HUES64 (cell line): ENCODE measurements at regions not wholly inside any gene's neighbourhood (a gene's known extent, or its start where the extent isn't known, plus 50 kb on each side); places are given as distances from the start of the nearest gene placed in this dataset.
"Not testable (repeated sequence)": the region's sequence is repeated elsewhere in the genome, so short reads cannot be mapped to it uniquely, and the experiment has no call there.

ENCODE experiments used
- H3K27ac ChIP-seq: 2 replicates; pipeline ENCODE4 v1.7.0; 2013; ENCODE audit warnings: low read depth, low read length, inconsistent platforms
- H3K27me3 ChIP-seq: 2 replicates; pipeline ENCODE4 v1.6.1; 2013; ENCODE audit warnings: mild to moderate bottlenecking, low read length; ENCODE audit not compliant: insufficient read depth
- H3K36me3 ChIP-seq: 2 replicates; pipeline ENCODE4 v1.6.1; 2013; ENCODE audit warnings: mild to moderate bottlenecking, low read length; ENCODE audit not compliant: insufficient read depth
- H3K4me1 ChIP-seq: 2 replicates; pipeline ENCODE4 v1.6.1; 2013; ENCODE audit warnings: mild to moderate bottlenecking, low read length, moderate library complexity; ENCODE audit not compliant: insufficient read depth
- H3K4me3 ChIP-seq: 2 replicates; pipeline ENCODE4 v1.5.1; 2013; ENCODE audit warnings: mild to moderate bottlenecking, low read length, moderate library complexity
- H3K9ac ChIP-seq: 2 replicates; pipeline ENCODE4 v1.6.1; 2013; ENCODE audit warnings: mild to moderate bottlenecking, low read depth, low read length
- H3K9me3 ChIP-seq: 2 replicates; pipeline ENCODE4 v1.6.1; 2013; ENCODE audit warnings: low read depth, low read length; ENCODE audit not compliant: insufficient read depth
- WGBS: fragments of 150-250, 120-280 bp; methylation state at CpG from one replicate; pipeline ENCODE4 v1.1.7; 2013; ENCODE audit warnings: missing lambda C conversion rate; 5-methylcytosine and 5-hydroxymethylcytosine counted together

DNA sequence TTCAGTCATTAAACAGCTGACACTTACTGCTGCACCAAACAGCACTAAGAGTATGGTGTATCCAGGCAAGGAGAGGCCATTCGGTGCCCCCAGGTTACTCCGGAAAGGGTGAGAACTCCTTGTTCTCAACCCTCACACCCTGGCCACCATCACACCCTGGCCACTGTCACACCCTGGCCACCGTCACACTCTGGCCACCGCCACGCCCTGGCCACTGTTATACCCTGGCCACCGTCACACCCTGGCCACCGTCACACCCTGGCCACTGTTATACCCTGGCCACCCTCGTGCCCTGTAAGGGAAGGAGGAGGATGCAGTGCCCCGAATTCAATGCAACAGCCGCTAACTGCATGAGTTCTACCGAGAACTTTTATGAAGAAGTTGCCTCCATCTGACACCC is 644.4 kb downstream of the TBC1D22A start:
- peaks cover 89% of the 10 kb centered on the region for H3K9me3 ChIP-seq
- no peaks in the 10 kb centered on the region for H3K36me3 ChIP-seq
- WGBS, result 89% methylated on average over 11 of the region's 11 CpGs
- no peaks in the 10 kb centered on the region for H3K27me3 ChIP-seq
- H3K4me1 ChIP-seq, result no peaks in the 10 kb centered on the region
- H3K9ac ChIP-seq, result no peak overlapping the region
- no peak overlapping the region for H3K4me3 ChIP-seq
- H3K27ac ChIP-seq, result no peak overlapping the region

GRCh38 chr22:47406180-47406834 is 643.9 kb downstream of the TBC1D22A start:
- H3K27me3 ChIP-seq, result no peaks in the 10 kb centered on the region

GRCh38 chr22:47405222-47405621 is 642.8 kb downstream of the TBC1D22A start:
- H3K36me3 ChIP-seq, H3K4me3 ChIP-seq, H3K9ac ChIP-seq, H3K4me1 ChIP-seq, H3K27me3 ChIP-seq, H3K27ac ChIP-seq: not testable (repeated sequence)
- 75% methylated on average over 15 of the region's 15 CpGs for WGBS
- H3K9me3 ChIP-seq, result peaks cover 89% of the 10 kb centered on the region

More at GRCh38 chr22:47406180-47406834, 643.9 kb downstream of the TBC1D22A start:
- no peak overlapping the region for H3K4me3 ChIP-seq
- no peak overlapping the region for H3K9ac ChIP-seq
- no peaks in the 10 kb centered on the region for H3K36me3 ChIP-seq
- WGBS, result 78% methylated on average over 12 of the region's 12 CpGs
- H3K4me1 ChIP-seq, result no peaks in the 10 kb centered on the region
- H3K27ac ChIP-seq, result no peak overlapping the region
- H3K9me3 ChIP-seq, result peaks cover 89% of the 10 kb centered on the region

DNA sequence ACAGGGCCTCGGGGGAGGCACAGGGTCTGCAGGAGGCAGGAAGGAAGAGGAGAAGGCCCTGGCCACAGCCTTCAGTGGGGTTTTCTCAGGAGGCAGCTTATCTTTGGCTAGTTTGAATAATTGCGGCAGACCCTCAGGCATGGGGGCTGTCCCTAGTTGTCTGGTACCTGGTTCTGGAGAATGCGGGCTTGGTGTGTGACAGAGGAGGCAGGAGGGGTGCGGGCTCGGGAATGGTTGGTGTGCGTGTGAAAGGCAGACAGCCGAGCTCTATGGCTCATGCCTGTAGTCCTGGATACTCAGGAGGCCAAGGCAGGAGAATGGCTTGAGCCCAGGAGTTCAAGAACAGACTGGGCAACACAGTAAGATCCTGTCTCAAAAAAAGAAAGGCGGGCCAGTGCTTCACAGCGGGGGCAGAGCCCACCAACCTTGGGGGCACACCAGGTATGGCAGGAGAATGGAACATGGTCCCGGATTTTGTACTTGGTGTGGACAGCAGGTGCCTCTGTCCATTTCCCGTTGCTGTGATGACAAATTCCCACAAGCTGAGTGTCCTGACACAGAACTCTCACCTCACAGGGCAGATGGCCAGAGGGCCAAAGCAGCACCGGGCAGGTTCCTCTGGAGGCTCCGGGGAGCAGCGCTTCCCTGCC is 640.6 kb downstream of the TBC1D22A start:
- no peak overlapping the region for H3K27ac ChIP-seq
- H3K9ac ChIP-seq, result no peak overlapping the region
- H3K36me3 ChIP-seq, result no peaks in the 10 kb centered on the region
- peaks cover 83% of the 10 kb centered on the region for H3K9me3 ChIP-seq
- no peak overlapping the region for H3K4me3 ChIP-seq
- H3K27me3 ChIP-seq, result no peaks in the 10 kb centered on the region
- no peaks in the 10 kb centered on the region for H3K4me1 ChIP-seq
- 87% methylated on average over 14 of the region's 14 CpGs for WGBS

DNA sequence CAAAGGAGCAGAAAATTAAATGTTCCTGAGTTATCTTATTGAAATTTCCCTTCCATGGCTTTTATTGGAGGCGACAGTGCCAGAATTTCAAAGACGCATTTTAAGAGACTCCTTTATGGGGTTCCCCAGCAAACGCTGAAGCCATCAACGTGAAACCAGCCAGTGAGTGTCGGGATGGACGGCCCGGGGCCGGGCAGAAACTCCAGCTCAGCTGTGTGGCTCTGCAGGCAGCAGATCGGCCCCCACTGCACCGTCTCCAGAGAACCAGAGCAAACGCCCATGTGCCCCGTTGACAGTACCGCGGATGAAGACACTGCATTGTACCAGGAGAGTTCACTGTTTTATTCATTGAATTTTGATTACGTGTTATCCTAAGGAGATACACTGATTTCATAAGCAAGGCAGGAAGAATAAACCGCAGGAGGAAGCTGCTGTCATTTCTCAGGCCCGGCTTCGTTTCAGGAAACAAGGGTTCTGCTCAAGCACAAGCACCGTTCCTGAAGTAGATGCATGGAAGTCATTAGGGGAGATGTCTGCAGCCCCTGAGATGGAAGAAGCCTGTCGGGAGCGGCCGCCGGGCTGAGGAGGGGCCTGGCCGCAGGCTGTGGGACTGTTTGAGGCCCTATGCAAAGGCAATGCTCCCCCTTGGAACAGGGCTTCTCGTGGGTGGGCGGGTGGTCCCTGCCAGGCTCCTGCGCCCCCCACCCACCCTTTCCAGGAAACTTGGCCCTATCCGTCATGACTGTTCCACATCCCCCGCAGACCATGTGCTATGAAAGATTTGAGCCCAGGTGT is 639.7 kb downstream of the TBC1D22A start:
- Histone ChIP-seq H3K36me3 (no peaks in the 10 kb centered on the region), H3K4me1 (no peaks in the 10 kb centered on the region), H3K9me3 (peaks cover 82% of the 10 kb centered on the region), H3K9ac (no peak overlapping the region), H3K4me3 (no peak overlapping the region), H3K27me3 (no peaks in the 10 kb centered on the region), H3K27ac (no peak overlapping the region)
- WGBS, result 89% methylated on average over 29 of the region's 29 CpGs

DNA sequence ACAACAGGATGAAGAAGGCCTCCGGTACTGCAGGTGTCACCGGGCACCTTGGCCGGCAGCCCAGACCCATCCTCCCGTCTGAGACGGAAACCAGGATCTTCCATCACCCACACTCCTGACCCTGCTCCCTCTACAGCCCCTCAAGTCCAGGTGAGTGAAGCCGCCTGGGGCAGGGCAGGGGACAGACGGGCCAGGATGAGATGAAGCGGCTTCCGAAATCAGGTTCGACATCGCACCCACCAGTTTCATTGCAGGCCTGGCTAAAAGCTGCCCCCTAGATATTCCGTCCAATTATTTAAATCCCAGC is 639.1 kb downstream of the TBC1D22A start:
- no peaks in the 10 kb centered on the region for H3K4me1 ChIP-seq
- H3K27me3 ChIP-seq, result no peaks in the 10 kb centered on the region
- WGBS, result 95% methylated on average over 12 of the region's 12 CpGs
- H3K27ac ChIP-seq, result no peak overlapping the region
- H3K9ac ChIP-seq, result no peak overlapping the region
- no peak overlapping the region for H3K4me3 ChIP-seq
- H3K36me3 ChIP-seq, result no peaks in the 10 kb centered on the region
- H3K9me3 ChIP-seq, result peaks cover 82% of the 10 kb centered on the region

GRCh38 chr22:47400701-47401591 is 638.5 kb downstream of the TBC1D22A start:
- peaks cover 82% of the 10 kb centered on the region for H3K9me3 ChIP-seq
- H3K4me1 ChIP-seq, result no peaks in the 10 kb centered on the region
- H3K4me3 ChIP-seq, result no peak overlapping the region
- no peak overlapping the region for H3K27ac ChIP-seq
- no peaks in the 10 kb centered on the region for H3K36me3 ChIP-seq
- no peaks in the 10 kb centered on the region for H3K27me3 ChIP-seq
- 83% methylated on average over 28 of the region's 28 CpGs for WGBS
- H3K9ac ChIP-seq, result no peak overlapping the region

- not testable (repeated sequence) for H3K27me3 ChIP-seq, H3K27ac ChIP-seq, H3K9ac ChIP-seq, H3K4me1 ChIP-seq, H3K4me3 ChIP-seq, H3K36me3 ChIP-seq
- WGBS, result 96% methylated on average over 4 of the region's 10 CpGs
- peaks cover 88% of the 10 kb centered on the region for H3K9me3 ChIP-seq
Measured at GRCh38 chr22:47400131-47400530, 637.7 kb downstream of the TBC1D22A start.

- Histone ChIP-seq H3K27ac (no peak overlapping the region), H3K4me3 (no peak overlapping the region), H3K9me3 (peaks cover 92% of the 10 kb centered on the region), H3K27me3 (no peaks in the 10 kb centered on the region), H3K4me1 (no peaks in the 10 kb centered on the region), H3K36me3 (no peaks in the 10 kb centered on the region), H3K9ac (no peak overlapping the region)
- WGBS, result 85% methylated on average over 21 of the region's 21 CpGs
Measured at GRCh38 chr22:47398921-47399790, 636.7 kb downstream of the TBC1D22A start.

- 80% methylated on average over 11 of the region's 11 CpGs for WGBS
- H3K9ac ChIP-seq, result no peak overlapping the region
- peaks cover 93% of the 10 kb centered on the region for H3K9me3 ChIP-seq
- H3K36me3 ChIP-seq, result no peaks in the 10 kb centered on the region
- H3K4me1 ChIP-seq, result no peaks in the 10 kb centered on the region
- H3K27me3 ChIP-seq, result no peaks in the 10 kb centered on the region
- no peak overlapping the region for H3K27ac ChIP-seq
- H3K4me3 ChIP-seq, result no peak overlapping the region
Measured at GRCh38 chr22:47398491-47398890, 636.0 kb downstream of the TBC1D22A start.
